ENCODE measurements at regions not wholly inside any gene's neighbourhood (a gene's known extent, or its start where the extent isn't known, plus 50 kb on each side); places are given as distances from the start of the nearest gene placed in this dataset.

- no peak for FAIRE-seq
- DNase-seq (ENCODE audit: low read depth) = peak; percentile 57
- Histone ChIP-seq H3K4me3 (ENCODE audit: low read depth, low read length) (no peak overlapping the region), H3K36me3 (ENCODE audit: control insufficient read depth, insufficient read depth, low read length) (no peaks in the 10 kb centered on the region), H3K27me3 (ENCODE audit: control insufficient read depth, insufficient read depth, low read length) (no peaks in the 10 kb centered on the region)
- TF ChIP-seq CTCF (IDR thresholded peaks at IDR 0.05; ENCODE audit: insufficient read depth, low read length, severe bottlenecking) = no peak
These were observed 283.3 kb downstream of the PPP1R3A start for GRCh38 chr7:113635492-113635891.

GRCh38 chr7:113633073-113633472, 285.7 kb downstream of the PPP1R3A start:
- H3K27me3 ChIP-seq (ENCODE audit: control insufficient read depth, insufficient read depth, low read length) = no peaks in the 10 kb centered on the region
- DNase-seq (ENCODE audit: low read depth) (no peak), FAIRE-seq (no peak)
- TF ChIP-seq CTCF (IDR thresholded peaks at IDR 0.05; ENCODE audit: insufficient read depth, low read length, severe bottlenecking) = no peak
- no peaks in the 10 kb centered on the region for H3K36me3 ChIP-seq (ENCODE audit: control insufficient read depth, insufficient read depth, low read length)
- H3K4me3 ChIP-seq (ENCODE audit: low read depth, low read length) = no peak overlapping the region

GRCh38 chr7:113628948-113629847, 289.6 kb downstream of the PPP1R3A start:
- Histone ChIP-seq H3K36me3 (ENCODE audit: control insufficient read depth, insufficient read depth, low read length) (no peaks in the 10 kb centered on the region), H3K27me3 (ENCODE audit: control insufficient read depth, insufficient read depth, low read length) (no peaks in the 10 kb centered on the region), H3K4me3 (ENCODE audit: low read depth, low read length) (no peak overlapping the region)
- TF ChIP-seq CTCF (IDR thresholded peaks at IDR 0.05; ENCODE audit: insufficient read depth, low read length, severe bottlenecking) = no peak
- peak; percentile 73 for DNase-seq (ENCODE audit: low read depth)
- FAIRE-seq = no peak

GRCh38 chr7:113625494-113626102, 293.2 kb downstream of the PPP1R3A start:
- no peak for DNase-seq (ENCODE audit: low read depth)
- no peak for TF ChIP-seq CTCF (IDR thresholded peaks at IDR 0.05; ENCODE audit: insufficient read depth, low read length, severe bottlenecking)
- H3K4me3 ChIP-seq (ENCODE audit: low read depth, low read length) = no peak overlapping the region
- no peak for FAIRE-seq
- H3K36me3 ChIP-seq (ENCODE audit: control insufficient read depth, insufficient read depth, low read length) = no peaks in the 10 kb centered on the region
- no peaks in the 10 kb centered on the region for H3K27me3 ChIP-seq (ENCODE audit: control insufficient read depth, insufficient read depth, low read length)

GRCh38 chr7:113622796-113623195, 296.0 kb downstream of the PPP1R3A start:
- Histone ChIP-seq H3K27me3 (ENCODE audit: control insufficient read depth, insufficient read depth, low read length) (no peaks in the 10 kb centered on the region), H3K4me3 (ENCODE audit: low read depth, low read length) (no peak overlapping the region), H3K36me3 (ENCODE audit: control insufficient read depth, insufficient read depth, low read length) (no peaks in the 10 kb centered on the region)
- TF ChIP-seq CTCF (IDR thresholded peaks at IDR 0.05; ENCODE audit: insufficient read depth, low read length, severe bottlenecking) = no peak
- no peak for FAIRE-seq
- peak; percentile 63 for DNase-seq (ENCODE audit: low read depth)
